ENCODE measurements at regions not wholly inside any gene's neighbourhood (a gene's known extent, or its start where the extent isn't known, plus 50 kb on each side); places are given as distances from the start of the nearest gene placed in this dataset.

DNA sequence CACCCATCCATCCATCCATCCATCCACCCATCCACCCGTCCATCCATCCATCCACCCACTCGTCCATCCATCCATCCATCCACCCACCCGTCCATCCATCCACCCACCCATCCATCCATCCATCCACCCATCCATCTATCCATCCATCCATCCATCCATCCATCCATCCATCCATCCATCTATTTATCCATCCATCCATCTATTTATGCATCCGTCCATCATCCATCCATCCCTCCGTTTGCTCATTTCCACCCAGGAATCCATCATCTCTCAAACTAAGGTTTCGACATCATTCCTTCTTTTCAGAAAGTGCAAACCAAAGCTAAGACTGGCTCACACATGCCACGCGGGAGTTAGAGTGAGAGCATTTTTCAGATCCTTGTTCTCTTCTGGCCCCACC, 52.8 kb upstream of the POFUT2 start:
- H3K36me3 ChIP-seq (ENCODE audit: control insufficient read depth in 1 of 2, insufficient read depth in 2 of 2, low read length in 2 of 2): no peaks in the 10 kb centered on the region
- no peaks in the 10 kb centered on the region for H4K20me1 ChIP-seq (ENCODE audit: insufficient read depth)
- H3K79me2 ChIP-seq (ENCODE audit: insufficient read depth, low read length): no peaks in the 10 kb centered on the region
- ATAC-seq (no peak), DNase-seq (ENCODE audit: low read depth, low spot score) (no peak)
- no peak overlapping the region for H3K4me2 ChIP-seq (ENCODE audit: low read length)
- no peak overlapping the region for H3K4me3 ChIP-seq (replicated peaks in 1 of 2; ENCODE audit: low read depth in 1 of 2, low read length in 2 of 2)
- no peaks in the 10 kb centered on the region for H3K9me2 ChIP-seq (ENCODE audit: insufficient read depth)
- no peak overlapping the region for H3K9ac ChIP-seq (ENCODE audit: low read length)
- CTCF ChIA-PET: interaction anchor here (1.3 kb wide), 1 partner anchor 202 kb away, joined by 3 read pairs; no protein-coding TSS in a partner anchor
- H2AFZ ChIP-seq (ENCODE audit: low read depth, low read length, poor library complexity, severe bottlenecking): no peak overlapping the region
- RAD21 ChIA-PET (ENCODE audit: low non-redundant PET in 1 of 2, low total read pairs in 2 of 2, uncharacterized antibody in 2 of 2, unreplicated experiment in 2 of 2): no interaction called here
- intact Hi-C loops (cut with micrococcal nuclease): no loop called here
- H3K4me1 ChIP-seq (ENCODE audit: control insufficient read depth in 1 of 2, insufficient read depth in 2 of 2, low read length in 2 of 2): peaks cover 0 to 9% of the 10 kb centered on the region in 2 experiments; a peak in 1 of 4 replicates
- BruUV-seq (replicated peaks): no TSS peak
- H3K27me3 ChIP-seq (ENCODE audit: insufficient read depth, low read length): no peaks in the 10 kb centered on the region
- TF ChIP-seq POLR2A (IDR thresholded peaks at IDR 0.05; ENCODE audit: borderline replicate concordance, extremely low read depth, insufficient read depth, insufficient read length): no peak
- no peak for TF ChIP-seq SIN3A (IDR thresholded peaks at IDR 0.05; ENCODE audit: low read depth)
- no peak for TF ChIP-seq ELF1 (IDR thresholded peaks at IDR 0.05; ENCODE audit: borderline replicate concordance, low read depth)
- POLR2A ChIA-PET: no interaction called here
- no peak overlapping the region for H3K27ac ChIP-seq (ENCODE audit: low read depth, low read length)
- no peaks in the 10 kb centered on the region for H3K9me3 ChIP-seq (ENCODE audit: control insufficient read depth in 1 of 2, insufficient read depth in 1 of 2, low read depth in 1 of 2, low read length in 2 of 2)

DNA sequence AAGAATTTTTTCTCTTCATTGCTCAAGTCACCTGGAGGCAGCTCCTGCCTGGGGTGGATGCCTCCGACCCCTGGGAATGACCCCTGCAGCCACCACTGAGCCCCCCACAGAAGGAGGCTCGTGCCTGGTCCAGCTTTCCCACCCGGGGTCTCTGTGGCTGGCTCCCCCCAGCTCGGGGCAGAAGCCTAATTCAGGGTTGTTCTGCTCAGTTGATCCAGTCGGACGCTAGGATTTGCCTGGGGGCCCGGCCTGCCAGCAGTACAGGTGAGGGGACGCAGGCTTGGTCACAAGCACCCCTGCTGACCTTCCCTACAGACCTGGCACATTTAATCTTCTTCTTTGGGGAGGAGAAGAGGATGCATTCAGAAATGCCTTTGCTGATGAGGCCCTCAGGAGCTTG, 53.6 kb upstream of the POFUT2 start:
- Histone ChIP-seq H4K20me1 (ENCODE audit: insufficient read depth) (no peaks in the 10 kb centered on the region), H3K4me1 (ENCODE audit: control insufficient read depth in 1 of 2, insufficient read depth in 2 of 2, low read length in 2 of 2) (peaks cover 0 to 9% of the 10 kb centered on the region in 2 experiments; a peak in 1 of 4 replicates), H2AFZ (ENCODE audit: low read depth, low read length, poor library complexity, severe bottlenecking) (no peak overlapping the region), H3K9me3 (ENCODE audit: control insufficient read depth in 1 of 2, insufficient read depth in 1 of 2, low read depth in 1 of 2, low read length in 2 of 2) (no peaks in the 10 kb centered on the region), H3K27ac (ENCODE audit: low read depth, low read length) (no peak overlapping the region), H3K9ac (ENCODE audit: low read length) (no peak overlapping the region), H3K4me3 (replicated peaks in 1 of 2; ENCODE audit: low read depth in 1 of 2, low read length in 2 of 2) (no peak overlapping the region), H3K4me2 (ENCODE audit: low read length) (no peak overlapping the region), H3K9me2 (ENCODE audit: insufficient read depth) (no peaks in the 10 kb centered on the region), H3K27me3 (ENCODE audit: insufficient read depth, low read length) (no peaks in the 10 kb centered on the region), H3K79me2 (ENCODE audit: insufficient read depth, low read length) (no peaks in the 10 kb centered on the region), H3K36me3 (ENCODE audit: control insufficient read depth in 1 of 2, insufficient read depth in 2 of 2, low read length in 2 of 2) (no peaks in the 10 kb centered on the region)
- DNase-seq (ENCODE audit: low read depth, low spot score): no peak
- ChIA-PET CTCF (interaction anchor here (1.3 kb wide), 1 partner anchor 203 kb away, joined by 3 read pairs; no protein-coding TSS in a partner anchor), POLR2A (no interaction called here), RAD21 (ENCODE audit: low non-redundant PET in 1 of 2, low total read pairs in 2 of 2, uncharacterized antibody in 2 of 2, unreplicated experiment in 2 of 2) (no interaction called here)
- TF ChIP-seq CBX3 (IDR thresholded peaks at IDR 0.05; ENCODE audit: low read depth) (no peak), POLR2AphosphoS5 (IDR thresholded peaks at IDR 0.05; ENCODE audit: low read depth, low read length) (no peak), POLR2A (IDR thresholded peaks at IDR 0.05; ENCODE audit: borderline replicate concordance, extremely low read depth, insufficient read depth, insufficient read length) (no peak), YY1 (IDR thresholded peaks at IDR 0.05; ENCODE audit: extremely low read depth, insufficient replicate concordance, low read depth, low read length) (no peak), EZH2phosphoT487 (IDR thresholded peaks at IDR 0.05; ENCODE audit: borderline replicate concordance) (no peak), CEBPB (IDR thresholded peaks at IDR 0.05; ENCODE audit: low read depth) (no peak)
- TF ChIP-seq, protein P1, sequence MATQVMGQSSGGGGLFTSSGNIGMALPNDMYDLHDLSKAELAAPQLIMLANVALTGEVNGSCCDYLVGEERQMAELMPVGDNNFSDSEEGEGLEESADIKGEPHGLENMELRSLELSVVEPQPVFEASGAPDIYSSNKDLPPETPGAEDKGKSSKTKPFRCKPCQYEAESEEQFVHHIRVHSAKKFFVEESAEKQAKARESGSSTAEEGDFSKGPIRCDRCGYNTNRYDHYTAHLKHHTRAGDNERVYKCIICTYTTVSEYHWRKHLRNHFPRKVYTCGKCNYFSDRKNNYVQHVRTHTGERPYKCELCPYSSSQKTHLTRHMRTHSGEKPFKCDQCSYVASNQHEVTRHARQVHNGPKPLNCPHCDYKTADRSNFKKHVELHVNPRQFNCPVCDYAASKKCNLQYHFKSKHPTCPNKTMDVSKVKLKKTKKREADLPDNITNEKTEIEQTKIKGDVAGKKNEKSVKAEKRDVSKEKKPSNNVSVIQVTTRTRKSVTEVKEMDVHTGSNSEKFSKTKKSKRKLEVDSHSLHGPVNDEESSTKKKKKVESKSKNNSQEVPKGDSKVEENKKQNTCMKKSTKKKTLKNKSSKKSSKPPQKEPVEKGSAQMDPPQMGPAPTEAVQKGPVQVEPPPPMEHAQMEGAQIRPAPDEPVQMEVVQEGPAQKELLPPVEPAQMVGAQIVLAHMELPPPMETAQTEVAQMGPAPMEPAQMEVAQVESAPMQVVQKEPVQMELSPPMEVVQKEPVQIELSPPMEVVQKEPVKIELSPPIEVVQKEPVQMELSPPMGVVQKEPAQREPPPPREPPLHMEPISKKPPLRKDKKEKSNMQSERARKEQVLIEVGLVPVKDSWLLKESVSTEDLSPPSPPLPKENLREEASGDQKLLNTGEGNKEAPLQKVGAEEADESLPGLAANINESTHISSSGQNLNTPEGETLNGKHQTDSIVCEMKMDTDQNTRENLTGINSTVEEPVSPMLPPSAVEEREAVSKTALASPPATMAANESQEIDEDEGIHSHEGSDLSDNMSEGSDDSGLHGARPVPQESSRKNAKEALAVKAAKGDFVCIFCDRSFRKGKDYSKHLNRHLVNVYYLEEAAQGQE (IDR thresholded peaks at IDR 0.05; ENCODE audit: low read depth): no peak
- TF ChIP-seq, protein P2, sequence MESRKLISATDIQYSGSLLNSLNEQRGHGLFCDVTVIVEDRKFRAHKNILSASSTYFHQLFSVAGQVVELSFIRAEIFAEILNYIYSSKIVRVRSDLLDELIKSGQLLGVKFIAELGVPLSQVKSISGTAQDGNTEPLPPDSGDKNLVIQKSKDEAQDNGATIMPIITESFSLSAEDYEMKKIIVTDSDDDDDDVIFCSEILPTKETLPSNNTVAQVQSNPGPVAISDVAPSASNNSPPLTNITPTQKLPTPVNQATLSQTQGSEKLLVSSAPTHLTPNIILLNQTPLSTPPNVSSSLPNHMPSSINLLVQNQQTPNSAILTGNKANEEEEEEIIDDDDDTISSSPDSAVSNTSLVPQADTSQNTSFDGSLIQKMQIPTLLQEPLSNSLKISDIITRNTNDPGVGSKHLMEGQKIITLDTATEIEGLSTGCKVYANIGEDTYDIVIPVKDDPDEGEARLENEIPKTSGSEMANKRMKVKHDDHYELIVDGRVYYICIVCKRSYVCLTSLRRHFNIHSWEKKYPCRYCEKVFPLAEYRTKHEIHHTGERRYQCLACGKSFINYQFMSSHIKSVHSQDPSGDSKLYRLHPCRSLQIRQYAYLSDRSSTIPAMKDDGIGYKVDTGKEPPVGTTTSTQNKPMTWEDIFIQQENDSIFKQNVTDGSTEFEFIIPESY (IDR thresholded peaks at IDR 0.05; ENCODE audit: extremely low read depth, insufficient replicate concordance, low read length): no peak
- ATAC-seq: no peak
- intact Hi-C loops (cut with micrococcal nuclease): no loop called here
- BruUV-seq (replicated peaks): no TSS peak
